Stimulated activated CD8-positive, alpha-beta memory T cell treated with anti-CD3 and anti-CD28 coated beads, Interleukin-2, amount 100 ng/mL, for 1 hour (primary cell): ENCODE measurements at regions not wholly inside any gene's neighbourhood (a gene's known extent, or its start where the extent isn't known, plus 50 kb on each side); places are given as distances from the start of the nearest gene placed in this dataset.

Source experiments
- DNase-seq, 2 donors: peaks; one replicate each; pipeline ENCODE4 v3.0.0-alpha.2; 2020; ENCODE audit warnings: low read depth in 2 of 2

DNA sequence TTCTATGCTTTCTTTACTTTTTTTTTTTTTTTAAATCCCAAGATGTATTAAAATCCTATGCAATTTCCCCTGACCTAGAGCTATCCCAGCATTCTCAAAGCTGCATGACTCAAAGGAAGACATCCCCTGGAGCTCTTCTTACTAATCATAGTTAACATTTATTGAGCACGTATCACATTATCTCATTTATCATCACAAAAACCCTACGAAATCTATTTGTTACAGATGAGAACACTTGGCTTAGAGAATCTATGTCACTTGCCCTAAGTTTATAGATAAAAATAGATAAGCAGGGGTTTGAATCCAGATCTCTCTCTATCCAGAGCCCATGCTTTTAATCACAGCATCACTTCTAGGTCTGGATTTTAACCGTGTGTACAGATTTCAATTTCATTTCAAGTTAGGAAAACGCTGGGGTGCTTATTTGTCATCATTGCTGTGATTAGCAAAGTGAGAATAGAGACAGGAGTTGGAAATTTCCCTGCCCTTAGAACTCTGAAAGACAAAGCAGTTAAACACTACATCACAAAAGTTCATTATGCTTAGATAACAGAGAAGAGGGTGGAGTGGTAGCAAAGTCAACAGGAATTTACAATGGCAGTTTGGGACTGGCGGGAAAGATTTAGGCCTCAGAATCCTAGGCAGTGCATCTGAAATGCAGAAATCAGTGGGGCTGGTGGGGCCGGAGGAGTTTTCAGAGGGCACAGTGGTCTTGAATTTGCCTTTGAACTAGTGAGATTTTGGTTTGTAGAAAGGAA, 177.7 kb upstream of the FRMD6 start:
- no peak for DNase-seq

DNA sequence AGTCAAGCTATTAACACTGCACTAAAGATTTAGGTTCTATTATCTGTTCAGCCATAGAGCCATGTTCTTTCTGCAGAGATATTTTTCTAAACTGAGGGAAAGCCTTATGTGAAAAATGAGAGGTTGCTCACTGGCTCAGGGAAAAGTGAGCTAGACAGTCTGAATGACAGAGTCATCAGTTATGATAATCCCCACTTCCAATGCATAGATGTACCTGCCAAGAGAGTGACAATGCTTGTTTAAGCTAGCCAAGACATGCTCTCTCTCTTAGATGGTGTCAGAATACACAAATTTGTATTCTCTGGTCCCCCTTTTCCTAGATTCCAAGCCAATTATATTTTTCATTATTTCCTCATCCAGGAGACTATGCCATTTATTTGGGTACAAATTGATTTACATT, 176.9 kb upstream of the FRMD6 start:
- no peak for DNase-seq

- DNase-seq, result no peak
Observed at GRCh38 chr14:51478175-51478621, 173.5 kb upstream of the FRMD6 start.

DNA sequence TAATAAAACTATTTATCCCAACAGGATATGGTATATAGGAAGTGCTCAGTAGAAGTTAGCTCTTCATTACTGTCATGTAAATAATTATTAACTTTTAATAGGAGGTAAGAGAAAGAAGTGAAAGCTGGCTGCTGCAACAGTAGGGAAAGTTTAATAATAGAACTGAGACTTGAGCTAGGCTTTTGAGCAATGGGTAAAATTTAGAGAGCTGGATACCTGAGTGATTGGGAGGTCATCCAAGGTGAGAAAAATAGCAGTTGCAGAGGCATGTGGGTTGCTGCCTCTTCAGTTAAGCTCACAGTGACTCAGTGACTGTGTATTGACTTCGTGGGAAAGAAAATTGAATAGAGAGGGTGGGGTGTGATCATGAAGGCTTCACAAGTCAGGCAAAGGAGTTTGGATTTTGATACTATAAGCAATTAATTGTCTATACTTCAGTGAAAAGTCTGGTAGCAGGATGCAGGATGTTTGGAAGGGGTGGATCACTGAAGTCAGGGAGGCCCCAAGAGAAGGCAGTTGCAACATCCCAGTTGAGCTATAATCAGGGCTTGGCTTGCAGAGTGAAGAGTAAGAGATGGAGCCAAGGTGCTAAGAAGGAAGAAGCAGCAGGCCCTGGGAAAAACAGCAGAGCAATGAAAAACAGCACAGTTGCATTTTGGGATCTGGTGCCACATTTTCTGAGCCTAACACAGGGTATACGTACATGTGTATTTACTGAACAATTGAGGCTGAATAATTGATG, 172.0 kb upstream of the FRMD6 start:
- no peak for DNase-seq

DNA sequence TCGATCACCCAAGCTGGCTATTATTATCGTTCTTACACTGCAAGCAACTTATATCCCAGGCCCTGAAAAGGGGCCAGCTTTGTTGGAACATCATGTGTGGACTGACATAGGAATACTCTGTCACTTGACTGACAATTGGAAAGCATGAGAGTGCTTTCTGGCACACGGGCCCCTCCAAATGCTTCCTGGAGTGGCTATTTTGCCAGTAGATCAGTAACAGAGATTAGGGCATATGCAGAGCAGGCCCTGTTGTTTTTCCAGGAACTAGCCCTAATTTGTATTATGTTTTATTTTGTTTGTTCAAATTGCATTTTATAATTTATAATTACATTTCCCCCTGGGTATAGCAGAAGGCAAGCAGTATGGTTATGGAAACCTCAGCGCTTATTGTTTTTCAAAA, 170.1 kb upstream of the FRMD6 start:
- DNase-seq, result no peak

DNA sequence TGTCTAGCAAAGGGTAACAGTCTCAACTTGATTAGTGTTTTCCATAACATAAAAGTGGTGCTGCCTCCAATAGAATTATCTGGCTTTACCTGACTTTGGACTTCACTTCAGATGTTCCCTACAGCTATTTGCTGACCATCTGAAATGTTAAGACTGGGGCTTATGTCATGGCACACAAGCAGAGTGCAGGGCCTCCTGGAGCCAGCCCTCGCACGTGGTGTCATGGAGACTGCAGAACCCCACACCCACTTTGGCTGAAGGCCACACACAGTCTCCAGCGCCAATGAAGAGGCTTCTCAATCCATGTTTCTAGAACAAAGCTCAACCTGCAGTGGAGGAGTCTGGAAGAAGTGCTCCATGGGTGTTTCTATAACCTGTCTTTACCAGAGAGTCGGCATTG, 169.6 kb upstream of the FRMD6 start:
- DNase-seq, result no peak

- DNase-seq, result no peak
Observed at GRCh38 chr14:51484485-51484884, 167.2 kb upstream of the FRMD6 start.

DNA sequence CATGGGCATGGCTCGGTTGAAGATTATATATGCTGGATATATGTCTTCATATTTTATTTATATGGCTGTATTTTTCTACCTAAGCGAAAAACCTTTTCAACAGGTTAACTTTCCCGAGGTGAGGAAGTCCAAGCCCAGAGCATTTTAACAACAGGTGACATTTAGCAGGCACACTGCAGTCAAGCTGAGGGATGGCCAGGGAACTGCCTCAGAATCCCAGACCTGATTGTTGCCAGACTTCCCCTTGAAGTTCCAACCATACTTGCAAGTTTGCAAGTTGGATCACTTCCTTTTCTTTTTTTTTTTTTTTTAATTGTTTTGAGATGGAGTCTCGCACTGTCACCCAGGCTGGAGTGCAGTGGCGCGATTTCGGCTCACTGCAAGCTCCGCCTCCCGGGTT, 166.0 kb upstream of the FRMD6 start:
- no peak for DNase-seq

DNA sequence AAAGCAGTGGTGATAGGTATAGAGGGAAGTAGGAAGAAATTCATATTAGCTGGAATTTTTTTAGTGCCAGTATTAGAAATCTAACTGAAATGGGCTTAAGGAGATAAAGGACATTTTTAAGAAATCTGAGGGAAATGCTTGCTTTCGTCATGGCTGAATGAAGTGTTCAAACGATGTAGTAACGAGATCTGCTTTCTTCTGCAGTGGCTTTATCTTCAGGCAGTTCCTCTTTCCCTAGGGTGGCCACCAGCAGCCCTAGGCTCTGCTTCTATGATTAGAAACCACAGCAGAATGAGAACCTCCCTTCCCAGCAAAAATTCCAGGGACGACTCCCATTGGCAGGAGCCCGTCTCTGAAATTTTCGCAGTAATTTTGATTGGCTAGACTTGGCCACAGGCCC, 163.9 kb upstream of the FRMD6 start:
- DNase-seq, result no peak

DNA sequence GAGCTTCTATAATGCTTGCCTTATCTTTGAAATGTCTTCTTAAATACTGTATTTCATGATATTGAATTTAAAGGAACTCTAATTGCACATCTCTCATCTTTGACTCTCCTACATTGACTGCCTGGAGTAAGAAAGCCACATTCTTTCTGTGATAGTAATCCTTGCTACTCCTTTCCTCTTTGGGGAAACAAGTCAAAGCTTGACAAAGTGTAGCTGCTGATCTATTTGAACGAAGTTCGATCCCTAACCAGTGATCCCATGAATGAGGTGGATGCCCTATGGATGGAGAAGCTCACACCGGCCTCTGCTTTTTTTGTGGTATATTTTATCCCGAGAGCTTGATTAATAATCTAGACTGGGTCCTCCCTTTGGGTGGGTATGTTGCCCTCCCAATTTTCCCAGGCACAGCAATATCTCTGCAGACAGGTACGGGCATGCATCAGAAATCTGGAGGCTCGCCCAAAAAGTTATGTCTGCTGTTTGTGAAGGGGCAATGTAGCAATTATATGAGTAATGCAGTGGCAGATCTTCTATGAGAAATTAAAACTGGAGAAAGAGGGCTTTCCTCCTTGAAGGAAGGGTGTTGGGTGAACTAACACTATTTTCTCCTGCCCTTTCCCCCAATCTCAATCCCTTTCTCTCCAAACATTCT, 163.0 kb upstream of the FRMD6 start:
- DNase-seq, result no peak

DNA sequence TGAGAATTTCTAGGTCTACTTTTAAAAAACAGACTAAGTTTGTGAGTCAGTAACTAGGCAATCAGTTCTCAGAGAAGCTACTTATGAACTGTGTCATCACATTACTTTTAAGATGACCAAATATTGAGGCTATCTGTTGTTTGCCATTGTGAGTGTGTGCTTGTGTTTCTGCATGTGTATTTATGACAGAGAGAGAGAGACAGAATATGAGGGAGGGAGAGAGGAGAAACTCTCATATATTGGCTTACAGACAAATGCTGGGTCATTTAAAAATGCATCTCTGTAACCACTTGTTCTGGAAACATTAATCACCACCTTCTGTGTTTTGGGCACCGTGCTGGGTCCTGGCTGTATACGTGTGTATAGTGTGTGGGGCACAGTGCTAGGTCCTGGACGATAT, 161.5 kb upstream of the FRMD6 start:
- DNase-seq, result no peak

DNA sequence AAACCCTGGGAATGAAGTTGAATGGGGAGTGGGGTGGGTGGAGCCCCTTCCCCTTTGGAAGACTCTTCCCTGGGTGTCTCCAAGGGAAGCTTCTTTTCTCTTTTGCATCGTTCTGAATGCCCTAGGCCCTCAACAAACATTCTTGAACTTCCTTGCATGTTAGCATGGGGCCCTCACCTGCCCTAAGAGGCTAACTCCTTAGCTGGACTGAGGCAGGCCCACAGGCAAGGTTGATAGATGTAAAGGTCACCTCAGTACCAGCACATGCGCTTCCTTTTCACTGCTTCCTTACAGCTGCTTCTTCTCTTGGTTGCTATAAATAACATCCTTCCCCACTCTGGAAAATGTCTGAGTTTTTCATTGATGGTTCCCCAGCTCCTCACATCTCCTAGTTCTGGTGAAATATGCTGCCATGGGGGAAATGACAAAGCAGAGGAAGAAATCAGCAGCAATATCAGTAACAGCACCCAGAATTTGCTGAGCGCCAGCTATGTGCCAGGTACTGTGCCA, 160.6 kb upstream of the FRMD6 start:
- DNase-seq, result no peak

DNA sequence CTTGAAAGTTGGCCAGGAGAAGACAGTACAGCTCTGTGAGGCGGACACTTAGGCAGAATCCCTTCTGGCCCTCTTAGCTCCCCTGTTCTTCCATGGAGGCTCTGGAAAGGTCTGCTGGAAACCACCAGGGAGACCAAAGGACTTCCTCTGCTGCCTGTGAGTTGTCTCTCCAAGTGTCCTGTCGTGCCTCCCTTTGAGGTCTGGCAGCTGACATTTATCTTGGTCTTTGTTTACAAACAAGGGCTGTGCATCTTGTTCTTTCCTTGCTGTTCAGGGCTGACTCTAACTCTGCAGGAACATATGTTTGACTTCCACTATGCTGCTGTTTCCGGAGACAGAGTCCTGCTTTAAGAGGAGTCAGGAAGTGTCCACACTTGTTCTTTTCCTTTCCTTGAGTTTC, 159.9 kb upstream of the FRMD6 start:
- DNase-seq, result no peak

GRCh38 chr14:51495319-51495718, 156.4 kb upstream of the FRMD6 start:
- no peak for DNase-seq

- no peak for DNase-seq
Observed at GRCh38 chr14:51498411-51499227, 153.1 kb upstream of the FRMD6 start.

DNA sequence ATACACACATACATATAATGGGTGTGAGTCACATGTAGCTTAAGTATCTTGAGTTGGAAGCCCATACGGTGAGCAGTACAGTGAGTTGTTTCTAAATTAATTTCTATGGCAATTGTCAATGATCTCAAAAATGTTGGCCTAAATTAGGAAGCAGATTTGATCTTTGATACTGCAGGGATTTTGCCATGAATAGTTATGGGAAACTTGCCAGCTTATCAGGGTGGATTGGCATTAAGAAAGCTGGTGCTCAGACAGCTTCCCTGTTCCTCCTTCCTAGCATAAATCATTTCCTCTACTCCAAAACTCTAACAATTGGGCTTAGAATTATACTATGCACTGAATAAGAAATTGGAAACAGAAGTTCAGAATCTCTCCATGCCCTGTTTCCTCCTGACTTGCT, 150.9 kb upstream of the FRMD6 start:
- DNase-seq, result no peak

DNA sequence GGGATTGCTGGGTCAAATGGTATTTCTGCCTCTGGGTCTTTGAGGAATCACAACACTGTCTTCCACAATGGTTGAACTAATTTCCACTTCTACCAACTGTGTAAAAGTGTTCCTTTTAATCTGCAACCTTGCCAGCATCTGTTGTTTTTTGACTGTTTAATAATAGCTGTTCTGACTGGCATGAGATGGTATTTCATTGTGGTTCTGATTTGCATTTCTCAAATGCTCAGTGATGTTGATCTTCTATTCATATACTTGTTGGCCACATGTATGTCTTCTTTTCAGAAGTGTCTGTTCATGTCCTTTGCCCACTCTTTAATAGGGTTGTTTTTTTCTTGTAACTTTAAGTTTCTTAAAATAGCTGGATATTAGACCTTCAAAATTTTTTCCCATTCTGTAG, 150.0 kb upstream of the FRMD6 start:
- no peak for DNase-seq

- DNase-seq, result no peak
Observed at GRCh38 chr14:51504669-51505068, 147.0 kb upstream of the FRMD6 start.

GRCh38 chr14:51507511-51507905, 144.2 kb upstream of the FRMD6 start:
- DNase-seq, result no peak

GRCh38 chr14:51507906-51508511, 143.7 kb upstream of the FRMD6 start:
- no peak for DNase-seq

DNA sequence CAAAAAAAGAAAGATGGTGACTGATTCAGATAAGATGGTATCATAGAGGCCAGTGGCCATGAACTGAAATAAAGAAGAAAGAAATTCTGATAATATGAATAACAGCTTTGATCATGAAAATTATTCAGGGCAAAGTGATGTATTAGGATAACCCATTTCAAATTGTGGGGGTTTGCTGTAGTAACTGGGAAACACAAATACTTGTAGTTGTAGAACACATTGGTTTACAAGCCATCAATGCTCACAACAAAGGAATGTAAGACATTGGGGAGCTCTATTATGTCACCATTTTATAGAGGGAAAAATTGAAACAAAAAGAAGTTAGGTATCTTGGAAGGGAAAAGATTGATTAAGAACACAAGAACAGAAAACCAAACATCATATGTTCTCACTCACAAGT, 140.4 kb upstream of the FRMD6 start:
- DNase-seq, result no peak
